ENCODE measurements at regions not wholly inside any gene's neighbourhood (a gene's known extent, or its start where the extent isn't known, plus 50 kb on each side); places are given as distances from the start of the nearest gene placed in this dataset.

GRCh38 chr5:164980480-164980879 lies 1475.1 kb downstream of the MAT2B start:
- TF ChIP-seq, protein P1, sequence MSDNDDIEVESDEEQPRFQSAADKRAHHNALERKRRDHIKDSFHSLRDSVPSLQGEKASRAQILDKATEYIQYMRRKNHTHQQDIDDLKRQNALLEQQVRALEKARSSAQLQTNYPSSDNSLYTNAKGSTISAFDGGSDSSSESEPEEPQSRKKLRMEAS (IDR thresholded peaks at IDR 0.05; ENCODE audit: insufficient read depth, insufficient read length) = no peak
- TF ChIP-seq POLR2AphosphoS5 (IDR thresholded peaks at IDR 0.05; ENCODE audit: insufficient read depth, low read depth, low read length) = no peak

Data from endothelial cell of umbilical vein (primary cell).